Liver (tissue), 7 donors: ENCODE measurements at regions not wholly inside any gene's neighbourhood (a gene's known extent, or its start where the extent isn't known, plus 50 kb on each side); places are given as distances from the start of the nearest gene placed in this dataset.

Source experiments
- DNase-seq: peaks from one replicate; pipeline ENCODE4 v3.0.0-alpha.2; 2017; ENCODE audit warnings: low spot score
- H3K27ac ChIP-seq, 2 donors: one replicate each; pipeline ENCODE4 v1.7.0; 2013; ENCODE audit warnings: inconsistent platforms in 2 of 2, low read length in 2 of 2, control low read depth in 1 of 2, low read depth in 1 of 2, mild to moderate bottlenecking in 1 of 2
- H3K27me3 ChIP-seq, 4 donors: one replicate each; pipeline versions ENCODE4 v1.6.1 to v1.7.0; 2013; ENCODE audit warnings: low read length in 3 of 4, inconsistent platforms in 1 of 4, mild to moderate bottlenecking in 1 of 4, moderate library complexity in 1 of 4; ENCODE audit not compliant: control insufficient read depth in 4 of 4, insufficient read depth in 4 of 4
- H3K36me3 ChIP-seq, 4 donors: one replicate each; pipeline versions ENCODE4 v1.6.1 to v1.7.0; 2013; ENCODE audit warnings: low read length in 3 of 4, mild to moderate bottlenecking in 3 of 4, low read depth in 1 of 4, moderate library complexity in 1 of 4; ENCODE audit not compliant: control insufficient read depth in 4 of 4, insufficient read depth in 3 of 4
- H3K4me1 ChIP-seq, 4 donors: one replicate each; pipeline versions ENCODE4 v1.6.1 to v1.7.0; 2013; ENCODE audit warnings: low read length in 3 of 4, mild to moderate bottlenecking in 3 of 4, moderate library complexity in 1 of 4; ENCODE audit not compliant: control insufficient read depth in 4 of 4, insufficient read depth in 4 of 4
- H3K4me3 ChIP-seq, 3 donors: one replicate each; pipeline versions ENCODE4 v1.6.1 to v1.7.0; 2013; ENCODE audit warnings: low read length in 3 of 3, control low read depth in 1 of 3, low read depth in 1 of 3, mild to moderate bottlenecking in 1 of 3
- H3K9ac ChIP-seq, 2 donors: one replicate each; pipeline ENCODE4 v1.7.0; 2013; ENCODE audit warnings: low read length in 2 of 2, mild to moderate bottlenecking in 2 of 2, moderate library complexity in 2 of 2, control low read depth in 1 of 2, low read depth in 1 of 2
- H3K9me3 ChIP-seq, 4 donors: one replicate each; pipeline versions ENCODE4 v1.6.1 to v1.7.0; 2013; ENCODE audit warnings: low read length in 3 of 4; ENCODE audit not compliant: control insufficient read depth in 4 of 4
- ATF3 ChIP-seq: IDR thresholded peaks from 2 replicates; pipeline ENCODE4 v1.6.1; 2016; ENCODE audit warnings: antibody characterized with exemption
- EGR1 ChIP-seq, 2 donors: IDR thresholded peaks; 2 replicates each; pipeline ENCODE4 v1.6.1; 2016 to 2018; ENCODE audit warnings: antibody characterized with exemption in 2 of 2, low read depth in 2 of 2
- FOXA1 ChIP-seq: IDR thresholded peaks from 2 replicates; pipeline ENCODE4 v1.6.1; 2016; ENCODE audit warnings: antibody characterized with exemption
- FOXA2 ChIP-seq: IDR thresholded peaks from 2 replicates; pipeline ENCODE4 v1.6.1; 2016; ENCODE audit warnings: antibody characterized with exemption
- GABPA ChIP-seq, 2 donors: IDR thresholded peaks in 1 of 2; conservative IDR thresholded peaks in 1 of 2; 2 replicates each; pipeline ENCODE4 v1.6.1; 2016; ENCODE audit warnings: antibody characterized with exemption in 2 of 2, mild to moderate bottlenecking in 1 of 2, moderate library complexity in 1 of 2
- HNF4A ChIP-seq, 2 donors: conservative IDR thresholded peaks; 2 replicates each; pipeline ENCODE4 v1.6.1; 2016; ENCODE audit warnings: antibody characterized with exemption in 2 of 2, mild to moderate bottlenecking in 2 of 2
- JUND ChIP-seq, 2 donors: IDR thresholded peaks; 2 replicates each; pipeline ENCODE4 v1.6.1; 2016; ENCODE audit warnings: antibody characterized with exemption in 2 of 2
- MAX ChIP-seq: IDR thresholded peaks from 2 replicates; pipeline ENCODE4 v1.6.1; 2016; ENCODE audit warnings: antibody characterized with exemption
- RAD21 ChIP-seq, 2 donors: IDR thresholded peaks; 2 replicates each; pipeline ENCODE4 v1.6.1; 2016; ENCODE audit warnings: antibody characterized with exemption in 2 of 2, mild to moderate bottlenecking in 2 of 2
- REST ChIP-seq: IDR thresholded peaks from 2 replicates; pipeline ENCODE4 v1.6.1; 2016; ENCODE audit warnings: antibody characterized with exemption, mild to moderate bottlenecking
- RXRA ChIP-seq, 2 donors: IDR thresholded peaks; 2 replicates each; pipeline ENCODE4 v1.6.1; 2017 to 2018; ENCODE audit warnings: antibody characterized with exemption in 2 of 2, mild to moderate bottlenecking in 1 of 2
- SP1 ChIP-seq: IDR thresholded peaks from 2 replicates; pipeline ENCODE4 v1.6.1; 2018; ENCODE audit warnings: antibody characterized with exemption, mild to moderate bottlenecking
- TAF1 ChIP-seq: conservative IDR thresholded peaks from 2 replicates; pipeline ENCODE4 v1.6.1; 2016; ENCODE audit warnings: antibody characterized with exemption, mild to moderate bottlenecking
- ZBTB33 ChIP-seq: IDR thresholded peaks from 2 replicates; pipeline ENCODE4 v1.6.1; 2016; ENCODE audit warnings: antibody characterized with exemption
- WGBS: extraction: QIAGEN DNeasy Blood & Tissue Kit; methylation state at CpG from one replicate; pipeline ENCODE4 v1.1.7; 2013; 5-methylcytosine and 5-hydroxymethylcytosine counted together
- donor health status: healthy.
- donor health status: healthy.
- donor health status: healthy.
- donor health status: healthy.

- Histone ChIP-seq H3K4me3 (no peak overlapping the region), H3K36me3 (no peaks in the 10 kb centered on the region), H3K4me1 (no peaks in the 10 kb centered on the region), H3K27me3 (peaks cover 0 to 3% (median 0%) of the 10 kb centered on the region in 4 donors), H3K9me3 (no peaks in the 10 kb centered on the region), H3K9ac (no peak overlapping the region), H3K27ac (no peak overlapping the region)
- no peak for DNase-seq
- WGBS: 57% methylated on average over 5 of the region's 5 CpGs
- TF ChIP-seq SP1 (no peak), ATF3 (no peak), GABPA (IDR thresholded peaks at IDR 0.05 in 1 of 2, conservative IDR thresholded peaks at IDR 0.05 in 1 of 2) (no peak), TAF1 (no peak), RXRA (IDR thresholded peaks at IDR 0.05) (no peak), MAX (no peak), REST (no peak), JUND (IDR thresholded peaks at IDR 0.05) (no peak), EGR1 (IDR thresholded peaks at IDR 0.05; ENCODE audit: low read depth in 2 of 2) (no peak)
Observed at GRCh38 chr2:104371087-104371781, 482.7 kb upstream of the POU3F3 start.

- no peaks in the 10 kb centered on the region for H3K27me3 ChIP-seq
Observed at GRCh38 chr2:104375206-104375605, 478.7 kb upstream of the POU3F3 start.

More at GRCh38 chr2:104375206-104375605, 478.7 kb upstream of the POU3F3 start:
- no peaks in the 10 kb centered on the region for H3K9me3 ChIP-seq
- H3K4me1 ChIP-seq: no peaks in the 10 kb centered on the region
- no peak overlapping the region for H3K9ac ChIP-seq
- no peak for DNase-seq
- H3K36me3 ChIP-seq: no peaks in the 10 kb centered on the region
- no peak overlapping the region for H3K27ac ChIP-seq
- TF ChIP-seq FOXA2: no peak
- TF ChIP-seq RAD21 (IDR thresholded peaks at IDR 0.05): no peak
- no peak for TF ChIP-seq RXRA (IDR thresholded peaks at IDR 0.05)
- no peak for TF ChIP-seq REST
- TF ChIP-seq ZBTB33: no peak
- TF ChIP-seq TAF1: no peak
- TF ChIP-seq HNF4A (conservative IDR thresholded peaks at IDR 0.05): no peak
- TF ChIP-seq GABPA (IDR thresholded peaks at IDR 0.05 in 1 of 2, conservative IDR thresholded peaks at IDR 0.05 in 1 of 2): no peak
- no peak for TF ChIP-seq MAX
- no peak for TF ChIP-seq ATF3
- no peak for TF ChIP-seq FOXA1
- H3K4me3 ChIP-seq: no peak overlapping the region
